Mesenchymal stem cell (in vitro differentiated cells and primary cell): ENCODE measurements at regions not wholly inside any gene's neighbourhood (a gene's known extent, or its start where the extent isn't known, plus 50 kb on each side); places are given as distances from the start of the nearest gene placed in this dataset.
A peak's percentile ranks its signal among the peaks of the same experiment; 100 is the strongest.

Experiments used
- DNase-seq: peaks from one replicate; pipeline ENCODE4 v3.0.0-alpha.2; 2013
- H2AFZ ChIP-seq: one replicate; pipeline ENCODE4 v1.6.1; 2013; ENCODE audit warnings: low read depth, mild to moderate bottlenecking, control low read depth, inconsistent platforms, low read length, moderate library complexity
- H2AK5ac ChIP-seq: 2 replicates; pipeline ENCODE4 v1.6.1; 2013; ENCODE audit warnings: low read length, moderate library complexity, mild to moderate bottlenecking, inconsistent platforms; ENCODE audit not compliant: severe bottlenecking
- H2BK120ac ChIP-seq: one replicate; pipeline ENCODE4 v1.6.1; 2013; ENCODE audit warnings: low read depth, mild to moderate bottlenecking, inconsistent platforms, low read length, moderate library complexity
- H2BK12ac ChIP-seq, 2 experiments: one replicate each; pipeline ENCODE4 v1.6.1; 2013; ENCODE audit warnings: inconsistent platforms in 2 of 2, low read length in 2 of 2, mild to moderate bottlenecking in 2 of 2, moderate library complexity in 2 of 2, control low read depth in 1 of 2
- H2BK15ac ChIP-seq: one replicate; pipeline ENCODE4 v1.6.1; 2013; ENCODE audit warnings: mild to moderate bottlenecking, low read depth, inconsistent platforms; ENCODE audit not compliant: poor library complexity, severe bottlenecking
- H2BK5ac ChIP-seq: 2 replicates; pipeline ENCODE4 v1.6.1; 2013; ENCODE audit warnings: low read depth, mild to moderate bottlenecking, low read length, control low read depth, inconsistent platforms; ENCODE audit not compliant: poor library complexity, severe bottlenecking
- H3K14ac ChIP-seq, 2 experiments: one replicate each; pipeline ENCODE4 v1.6.1; 2013; ENCODE audit warnings: inconsistent platforms in 2 of 2, low read length in 2 of 2, control low read depth in 1 of 2, mild to moderate bottlenecking in 1 of 2, moderate library complexity in 1 of 2
- H3K18ac ChIP-seq, 2 experiments: one replicate each; pipeline ENCODE4 v1.6.1; 2013; ENCODE audit warnings: inconsistent platforms in 2 of 2, low read length in 2 of 2, control low read depth in 1 of 2, low read depth in 1 of 2, mild to moderate bottlenecking in 1 of 2
- H3K23ac ChIP-seq, 2 experiments: one replicate each; pipeline ENCODE4 v1.6.1; 2013; ENCODE audit warnings: inconsistent platforms in 2 of 2, low read length in 2 of 2, mild to moderate bottlenecking in 2 of 2, moderate library complexity in 2 of 2, control low read depth in 1 of 2
- H3K27ac ChIP-seq: 2 replicates; pipeline ENCODE4 v1.5.1; 2013; ENCODE audit warnings: mild to moderate bottlenecking, moderate library complexity, low read length, control low read depth, inconsistent platforms; ENCODE audit not compliant: poor library complexity, severe bottlenecking
- H3K27me3 ChIP-seq, 2 experiments: 2 replicates each; pipeline versions ENCODE4 v1.6.1 to v1.7.0; 2013; ENCODE audit warnings: low read length in 2 of 2, mild to moderate bottlenecking in 2 of 2, moderate library complexity in 2 of 2, control low read depth in 1 of 2, inconsistent platforms in 1 of 2; ENCODE audit not compliant: control insufficient read depth in 1 of 2, insufficient read depth in 1 of 2
- H3K36me3 ChIP-seq, 2 experiments: 2 replicates each; pipeline versions ENCODE4 v1.6.1 to v1.7.0; 2013; ENCODE audit warnings: low read length in 2 of 2, control low read depth in 1 of 2, inconsistent platforms in 1 of 2, low read depth in 1 of 2, mild to moderate bottlenecking in 1 of 2; ENCODE audit not compliant: insufficient read depth in 2 of 2, control insufficient read depth in 1 of 2
- H3K4ac ChIP-seq, 2 experiments: one replicate each; pipeline ENCODE4 v1.6.1; 2013; ENCODE audit warnings: inconsistent platforms in 2 of 2, low read length in 2 of 2, mild to moderate bottlenecking in 2 of 2, moderate library complexity in 2 of 2, control low read depth in 1 of 2, low read depth in 1 of 2
- H3K4me1 ChIP-seq: 2 replicates; pipeline ENCODE4 v1.6.1; 2013; ENCODE audit warnings: low read depth, low read length, control low read depth; ENCODE audit not compliant: control insufficient read depth, insufficient read depth
- H3K4me2 ChIP-seq: 2 replicates; pipeline ENCODE4 v1.6.1; 2013; ENCODE audit warnings: low read length, mild to moderate bottlenecking, inconsistent platforms; ENCODE audit not compliant: poor library complexity, severe bottlenecking
- H3K4me3 ChIP-seq, 2 experiments: 2 replicates each; pipeline versions ENCODE4 v1.5.1 to v1.7.0; 2013; ENCODE audit warnings: low read length in 2 of 2, mild to moderate bottlenecking in 2 of 2, control low read depth in 1 of 2, low read depth in 1 of 2; ENCODE audit not compliant: insufficient read depth in 1 of 2
- H3K79me1 ChIP-seq: replicated peaks from 2 replicates; pipeline ENCODE4 v1.6.1; 2013; ENCODE audit warnings: mild to moderate bottlenecking, control low read depth, low read length, inconsistent platforms; ENCODE audit not compliant: poor library complexity, severe bottlenecking
- H3K9ac ChIP-seq: 2 replicates; pipeline ENCODE4 v1.7.0; 2013; ENCODE audit warnings: mild to moderate bottlenecking, low read length, moderate library complexity
- H3K9me3 ChIP-seq: 2 replicates; pipeline ENCODE4 v1.7.0; 2013; ENCODE audit warnings: mild to moderate bottlenecking, low read length; ENCODE audit not compliant: control insufficient read depth
- H4K8ac ChIP-seq: one replicate; pipeline ENCODE4 v1.6.1; 2013; ENCODE audit warnings: inconsistent platforms, mild to moderate bottlenecking, low read length, moderate library complexity
- H4K91ac ChIP-seq: one replicate; pipeline ENCODE4 v1.6.1; 2013; ENCODE audit warnings: mild to moderate bottlenecking, low read length, inconsistent platforms
- WGBS: methylation state at CpG from one replicate; pipeline ENCODE4 v1.1.7; 2013; ENCODE audit warnings: mixed read lengths; 5-methylcytosine and 5-hydroxymethylcytosine counted together

- Histone ChIP-seq H2AK5ac (no peak overlapping the region), H2BK5ac (no peak overlapping the region), H3K23ac (no peak overlapping the region), H3K36me3 (no peaks in the 10 kb centered on the region), H2AFZ (no peak overlapping the region), H3K4me1 (no peaks in the 10 kb centered on the region), H2BK120ac (no peak overlapping the region), H3K14ac (no peak overlapping the region), H3K18ac (no peak overlapping the region), H3K27me3 (no peaks in the 10 kb centered on the region), H2BK15ac (no peak overlapping the region), H3K9me3 (no peaks in the 10 kb centered on the region), H3K9ac (no peak overlapping the region), H2BK12ac (no peak overlapping the region), H3K27ac (no peak overlapping the region), H3K4me2 (no peak overlapping the region), H4K8ac (no peak overlapping the region), H4K91ac (no peak overlapping the region), H3K4me3 (no peak overlapping the region), H3K79me1 (no peaks in the 10 kb centered on the region), H3K4ac (no peak overlapping the region)
- WGBS, result 29% methylated on average over 1 of the region's 1 CpG
- DNase-seq, result no peak
Observed at GRCh38 chr6:55674672-55675071, 95.7 kb upstream of the HMGCLL1 start.

- no peaks in the 10 kb centered on the region for H3K27me3 ChIP-seq
- no peak overlapping the region for H2AFZ ChIP-seq
- no peaks in the 10 kb centered on the region for H3K4me1 ChIP-seq
- no peak for DNase-seq
- H4K91ac ChIP-seq, result no peak overlapping the region
- no peak overlapping the region for H2BK15ac ChIP-seq
- H4K8ac ChIP-seq, result no peak overlapping the region
- H2BK120ac ChIP-seq, result no peak overlapping the region
- no peak overlapping the region for H3K4ac ChIP-seq
- no peak overlapping the region for H2BK5ac ChIP-seq
- no peak overlapping the region for H3K4me3 ChIP-seq
- no peak overlapping the region for H3K23ac ChIP-seq
- H3K36me3 ChIP-seq, result no peaks in the 10 kb centered on the region
- H2AK5ac ChIP-seq, result no peak overlapping the region
- no peak overlapping the region for H3K4me2 ChIP-seq
- 95% methylated on average over 3 of the region's 5 CpGs for WGBS
- H3K27ac ChIP-seq, result no peak overlapping the region
- no peaks in the 10 kb centered on the region for H3K79me1 ChIP-seq
- no peak overlapping the region for H3K18ac ChIP-seq
- no peak overlapping the region for H3K14ac ChIP-seq
- no peak overlapping the region for H2BK12ac ChIP-seq
- no peak overlapping the region for H3K9ac ChIP-seq
- H3K9me3 ChIP-seq, result no peaks in the 10 kb centered on the region
Observed at GRCh38 chr6:55670850-55671413, 91.9 kb upstream of the HMGCLL1 start.

GRCh38 chr6:55669028-55669427, 90.0 kb upstream of the HMGCLL1 start:
- no peaks in the 10 kb centered on the region for H3K4me1 ChIP-seq
- no peak overlapping the region for H3K14ac ChIP-seq
- peak overlapping the region; percentile 8 for H4K8ac ChIP-seq
- no peaks in the 10 kb centered on the region for H3K36me3 ChIP-seq
- H3K4me3 ChIP-seq, result no peak overlapping the region
- H3K18ac ChIP-seq, result peak overlapping the region in 1 of 2 experiments; percentile 66
- DNase-seq, result no peak
- no peak overlapping the region for H4K91ac ChIP-seq
- H3K27me3 ChIP-seq, result no peaks in the 10 kb centered on the region
- no peak overlapping the region for H2BK5ac ChIP-seq
- H3K4ac ChIP-seq, result no peak overlapping the region
- H2BK120ac ChIP-seq, result no peak overlapping the region
- H2AK5ac ChIP-seq, result no peak overlapping the region
- no peak overlapping the region for H2BK15ac ChIP-seq
- no peak overlapping the region for H3K23ac ChIP-seq
- no peaks in the 10 kb centered on the region for H3K9me3 ChIP-seq
- no peak overlapping the region for H2AFZ ChIP-seq
- peak overlapping the region; percentile 59 for H3K9ac ChIP-seq
- H3K79me1 ChIP-seq, result no peaks in the 10 kb centered on the region
- no peak overlapping the region for H3K27ac ChIP-seq
- no peak overlapping the region for H3K4me2 ChIP-seq
- WGBS, result 100% methylated on average over 1 of the region's 1 CpG
- no peak overlapping the region for H2BK12ac ChIP-seq

- Histone ChIP-seq H3K27me3 (no peaks in the 10 kb centered on the region), H3K9ac (peak overlapping the region; percentile 59), H2AFZ (no peak overlapping the region), H3K36me3 (no peaks in the 10 kb centered on the region), H3K4me3 (no peak overlapping the region), H3K9me3 (no peaks in the 10 kb centered on the region), H4K91ac (no peak overlapping the region), H3K4me1 (no peaks in the 10 kb centered on the region), H2BK15ac (no peak overlapping the region), H3K79me1 (no peaks in the 10 kb centered on the region), H4K8ac (peak overlapping the region; percentile 8), H3K14ac (no peak overlapping the region), H2AK5ac (no peak overlapping the region), H3K4me2 (no peak overlapping the region), H3K27ac (no peak overlapping the region), H3K4ac (no peak overlapping the region), H2BK120ac (no peak overlapping the region), H3K23ac (no peak overlapping the region), H2BK12ac (peak overlapping the region in 1 of 2 experiments; percentile 34), H3K18ac (peak overlapping the region; percentile 48 to 66), H2BK5ac (no peak overlapping the region)
- WGBS, result 21% methylated on average over 3 of the region's 3 CpGs
- peak; percentile 44 for DNase-seq
Observed at GRCh38 chr6:55668591-55668990, 89.6 kb upstream of the HMGCLL1 start.
